PC-3 (cell line): ENCODE measurements at regions not wholly inside any gene's neighbourhood (a gene's known extent, or its start where the extent isn't known, plus 50 kb on each side); places are given as distances from the start of the nearest gene placed in this dataset.

Experiments
- EZH2 ChIP-seq: fragments of 300-600 bp; sonication (generic); IDR thresholded peaks from one replicate; pipeline ENCODE4 v1.6.1; 2017; ENCODE audit warnings: antibody characterized with exemption, mild to moderate bottlenecking, low read length; ENCODE audit not compliant: unreplicated experiment
- EZH2phosphoT487 ChIP-seq: fragments of 300-600 bp; sonication (generic); IDR thresholded peaks from 2 replicates; pipeline ENCODE4 v1.6.1; 2018; ENCODE audit warnings: mild to moderate bottlenecking, antibody characterized with exemption, low read length, borderline replicate concordance
- TF ChIP-seq, protein P1 (sequence below): fragments of 300-600 bp; sonication (generic); conservative IDR thresholded peaks from 2 replicates; pipeline ENCODE4 v1.5.1; 2017; ENCODE audit warnings: antibody characterized with exemption, low read depth, mild to moderate bottlenecking, low read length

DNA sequence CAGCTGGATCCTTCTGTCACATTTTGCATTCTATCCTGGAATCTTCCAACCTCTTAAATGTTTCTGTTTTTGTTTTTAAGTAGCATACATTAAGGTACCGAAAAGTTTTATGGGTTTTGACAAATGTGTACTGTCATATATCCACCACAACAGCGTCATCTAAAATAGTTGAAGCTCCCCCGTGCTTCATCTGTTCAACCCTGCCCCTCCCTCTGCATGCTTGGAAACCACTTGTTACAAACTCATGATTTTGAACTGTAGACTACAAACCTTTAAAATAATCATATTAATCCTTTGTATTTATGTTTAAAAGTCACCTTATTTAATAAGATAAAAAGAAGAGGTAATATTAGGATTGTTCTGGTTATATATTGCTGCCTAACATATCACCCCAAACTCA, 182.8 kb upstream of the SMIM30 start:
- TF ChIP-seq EZH2, result no peak
- TF ChIP-seq, protein P1, sequence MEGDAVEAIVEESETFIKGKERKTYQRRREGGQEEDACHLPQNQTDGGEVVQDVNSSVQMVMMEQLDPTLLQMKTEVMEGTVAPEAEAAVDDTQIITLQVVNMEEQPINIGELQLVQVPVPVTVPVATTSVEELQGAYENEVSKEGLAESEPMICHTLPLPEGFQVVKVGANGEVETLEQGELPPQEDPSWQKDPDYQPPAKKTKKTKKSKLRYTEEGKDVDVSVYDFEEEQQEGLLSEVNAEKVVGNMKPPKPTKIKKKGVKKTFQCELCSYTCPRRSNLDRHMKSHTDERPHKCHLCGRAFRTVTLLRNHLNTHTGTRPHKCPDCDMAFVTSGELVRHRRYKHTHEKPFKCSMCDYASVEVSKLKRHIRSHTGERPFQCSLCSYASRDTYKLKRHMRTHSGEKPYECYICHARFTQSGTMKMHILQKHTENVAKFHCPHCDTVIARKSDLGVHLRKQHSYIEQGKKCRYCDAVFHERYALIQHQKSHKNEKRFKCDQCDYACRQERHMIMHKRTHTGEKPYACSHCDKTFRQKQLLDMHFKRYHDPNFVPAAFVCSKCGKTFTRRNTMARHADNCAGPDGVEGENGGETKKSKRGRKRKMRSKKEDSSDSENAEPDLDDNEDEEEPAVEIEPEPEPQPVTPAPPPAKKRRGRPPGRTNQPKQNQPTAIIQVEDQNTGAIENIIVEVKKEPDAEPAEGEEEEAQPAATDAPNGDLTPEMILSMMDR, result no peak
- no peak for TF ChIP-seq EZH2phosphoT487
